GM12878 (cell line): ENCODE measurements at regions not wholly inside any gene's neighbourhood (a gene's known extent, or its start where the extent isn't known, plus 50 kb on each side); places are given as distances from the start of the nearest gene placed in this dataset.

Experiments
- ATAC-seq: fragments of 200-7000 bp; cut with Tn5 transposase; 3 replicates; pipeline ENCODE4 v1.9.1; 2020; ENCODE audit warnings: mild to moderate bottlenecking, moderate library complexity
- BruUV-seq: library from RNA; stranded (reverse); fragments of 400-500 nt; replicated peaks from 2 replicates; lab custom pipeline; 2021; lab: Mats Ljungman, UMichigan
- CTCF ChIA-PET: fragments of 300-600 bp; sonication (Branson Sonifier 250); formaldehyde crosslinking; extraction: SDS; loops from one replicate; lab custom pipeline; 2021; ENCODE audit warnings: inconsistent platforms; lab: Yijun Ruan, JAX
- POLR2A ChIA-PET: fragments of 350-600 bp; formaldehyde crosslinking; extraction: SDS; loops from one replicate; lab custom pipeline; 2021; ENCODE audit warnings: inconsistent platforms; lab: Charles Lee
- RAD21 ChIA-PET: fragments of 300-600 bp; sonication (Branson Sonifier 250); formaldehyde crosslinking; loops from one replicate; lab custom pipeline; 2023; ENCODE audit warnings: antibody characterized with exemption; ENCODE audit not compliant: unreplicated experiment; lab: Charles Lee
- SMC1A ChIA-PET: fragments of 300-600 bp; sonication (Branson Sonifier 250); formaldehyde crosslinking; loops from one replicate; lab custom pipeline; 2023; ENCODE audit not compliant: unreplicated experiment, uncharacterized antibody; lab: Charles Lee
- DNase-seq: peaks from one replicate; pipeline ENCODE4 v3.0.0-alpha.2; 2011; ENCODE audit warnings: low read depth, low spot score
- FAIRE-seq: peaks from 3 replicates; lab custom pipeline; 2011; peaks lifted over from hg19 to GRCh38; lab: Jason Lieb, UNC
- H2AFZ ChIP-seq: 2 replicates; pipeline ENCODE4 v1.6.0; 2011; ENCODE audit warnings: low read depth, low read length, control low read depth; ENCODE audit not compliant: control insufficient read depth
- H3K27ac ChIP-seq: 2 replicates; pipeline ENCODE4 v1.5.1; 2011; ENCODE audit warnings: control low read depth; ENCODE audit not compliant: control insufficient read depth, insufficient read depth
- H3K27me3 ChIP-seq, 2 experiments: replicated peaks in 1 of 2; 2 replicates each; pipeline versions ENCODE4 v1.6.0 to v1.6.1; 2011; ENCODE audit warnings: low read length in 1 of 2; ENCODE audit not compliant: control insufficient read depth in 2 of 2, insufficient read depth in 2 of 2
- H3K36me3 ChIP-seq, 2 experiments: 2 replicates each; pipeline ENCODE4 v1.5.1; 2011; ENCODE audit warnings: low read length in 1 of 2; ENCODE audit not compliant: control insufficient read depth in 2 of 2, insufficient read depth in 2 of 2
- H3K4me1 ChIP-seq: 2 replicates; pipeline ENCODE4 v1.6.1; 2011; ENCODE audit warnings: mild to moderate bottlenecking, low read length, moderate library complexity, mixed read lengths; ENCODE audit not compliant: control insufficient read depth, insufficient read depth
- H3K4me2 ChIP-seq: 2 replicates; pipeline ENCODE4 v1.6.0; 2011; ENCODE audit warnings: control low read depth; ENCODE audit not compliant: control insufficient read depth, insufficient read depth
- H3K4me3 ChIP-seq: fragments of 200-600 bp; sonication (generic); 2 replicates; pipeline ENCODE4 v1.5.1; 2016
- H3K79me2 ChIP-seq: 2 replicates; pipeline ENCODE4 v1.6.0; 2011; ENCODE audit warnings: low read length; ENCODE audit not compliant: control insufficient read depth, insufficient read depth
- H3K9ac ChIP-seq: 2 replicates; pipeline ENCODE4 v1.8.0; 2011; ENCODE audit warnings: low read length, control low read depth, mixed read lengths; ENCODE audit not compliant: control insufficient read depth, insufficient read depth
- H3K9me3 ChIP-seq: replicated peaks from 3 replicates; pipeline ENCODE4 v1.5.1; 2011; ENCODE audit warnings: mild to moderate bottlenecking, low read length; ENCODE audit not compliant: control insufficient read depth, insufficient read depth
- H4K20me1 ChIP-seq: 2 replicates; pipeline ENCODE4 v1.6.0; 2011; ENCODE audit not compliant: control insufficient read depth, insufficient read depth
- EZH2 ChIP-seq: IDR thresholded peaks from 2 replicates; pipeline ENCODE4 v1.6.1; 2012; ENCODE audit warnings: low read depth, mild to moderate bottlenecking, control low read depth, inconsistent platforms, low read length, borderline replicate concordance; ENCODE audit not compliant: control insufficient read depth
- FOXK2 ChIP-seq: fragments of 450-650 bp; IDR thresholded peaks from 2 replicates; pipeline ENCODE4 v1.6.1; 2017; ENCODE audit warnings: mild to moderate bottlenecking, moderate library complexity
- HDAC6 ChIP-seq: fragments of 200-600 bp; sonication (generic); IDR thresholded peaks from one replicate; pipeline ENCODE4 v1.8.0; 2017; ENCODE audit warnings: antibody characterized with exemption; ENCODE audit not compliant: unreplicated experiment
- IRF3 ChIP-seq: fragments of 450-650 bp; IDR thresholded peaks from 2 replicates; pipeline ENCODE4 v1.6.1; 2014; ENCODE audit warnings: mild to moderate bottlenecking
- LARP7 ChIP-seq: fragments of 450-650 bp; IDR thresholded peaks from 2 replicates; pipeline ENCODE4 v1.6.1; 2017; ENCODE audit warnings: mild to moderate bottlenecking
- MTA3 ChIP-seq: IDR thresholded peaks from 2 replicates; pipeline ENCODE4 v1.6.1; 2012; ENCODE audit warnings: low read length, inconsistent platforms, borderline replicate concordance
- POLR2AphosphoS5 ChIP-seq: IDR thresholded peaks from 2 replicates; pipeline ENCODE4 v1.6.1; 2011; ENCODE audit warnings: mild to moderate bottlenecking, low read length, inconsistent platforms
- RAD21 ChIP-seq: IDR thresholded peaks from 2 replicates; pipeline ENCODE4 v1.6.1; 2011; ENCODE audit warnings: mild to moderate bottlenecking, low read depth, low read length, moderate library complexity; ENCODE audit not compliant: insufficient read depth
- REST ChIP-seq: IDR thresholded peaks from 2 replicates; pipeline ENCODE4 v1.6.1; 2012; ENCODE audit warnings: mild to moderate bottlenecking, low read depth, low read length
- RUNX3 ChIP-seq: IDR thresholded peaks from 2 replicates; pipeline ENCODE4 v1.6.1; 2012; ENCODE audit warnings: low read length, inconsistent platforms
- SMAD1 ChIP-seq: fragments of 450-650 bp; IDR thresholded peaks from 2 replicates; pipeline ENCODE4 v1.6.1; 2018; ENCODE audit warnings: mild to moderate bottlenecking, low read depth; ENCODE audit not compliant: partially characterized antibody
- TARDBP ChIP-seq: IDR thresholded peaks from 2 replicates; pipeline ENCODE4 v1.6.1; 2016; ENCODE audit warnings: borderline replicate concordance
- ZBTB40 ChIP-seq: fragments of 450-650 bp; IDR thresholded peaks from 2 replicates; pipeline ENCODE4 v1.6.1; 2016; ENCODE audit warnings: mild to moderate bottlenecking, moderate library complexity, borderline replicate concordance
- in situ Hi-C: fragments of 300-500 bp; cut with MboI; formaldehyde crosslinking; loops from 9 replicates; pipeline ENCODE4 v1.14.3; 2018; ENCODE audit warnings: mixed read lengths
- intact Hi-C: fragments of 100-400 bp; cut with micrococcal nuclease; formaldehyde crosslinking; loops from one replicate; pipeline ENCODE4 v1.14.2; 2022; ENCODE audit not compliant: unreplicated experiment

- no TSS peak for BruUV-seq
- Histone ChIP-seq H3K4me2 (no peak overlapping the region), H3K36me3 (no peaks in the 10 kb centered on the region), H3K4me3 (no peak overlapping the region), H3K9me3 (no peaks in the 10 kb centered on the region), H3K27ac (no peak overlapping the region), H3K4me1 (no peaks in the 10 kb centered on the region), H3K79me2 (no peaks in the 10 kb centered on the region), H3K9ac (no peak overlapping the region), H2AFZ (no peak overlapping the region), H3K27me3 (no peaks in the 10 kb centered on the region), H4K20me1 (no peaks in the 10 kb centered on the region)
- POLR2A ChIA-PET = no interaction called here
- ATAC-seq (no peak), FAIRE-seq (no peak), DNase-seq (no peak)
- SMC1A ChIA-PET = no interaction called here
- intact Hi-C loops = no loop called here
- in situ Hi-C loops = no loop called here
- RAD21 ChIA-PET = no interaction called here
- CTCF ChIA-PET = no interaction called here
- TF ChIP-seq IRF3 (no peak), MTA3 (no peak), EZH2 (no peak), TARDBP (no peak), HDAC6 (no peak), LARP7 (no peak), RUNX3 (no peak), ZBTB40 (no peak), RAD21 (no peak), FOXK2 (no peak), POLR2AphosphoS5 (no peak), SMAD1 (no peak), REST (no peak)
Measured at GRCh38 chr6:23021487-23021886, 452.1 kb downstream of the HDGFL1 start.
